GM10266 (cell line): ENCODE measurements at regions not wholly inside any gene's neighbourhood (a gene's known extent, or its start where the extent isn't known, plus 50 kb on each side); places are given as distances from the start of the nearest gene placed in this dataset.

Experiments
- DNase-seq: peaks from one replicate; pipeline ENCODE4 v3.0.0; 2012; ENCODE audit errors: extremely low spot score
- CTCF ChIP-seq: IDR thresholded peaks from 2 replicates; pipeline ENCODE4 v1.5.1; 2012; ENCODE audit warnings: mild to moderate bottlenecking, low read depth; ENCODE audit not compliant: control insufficient read depth, insufficient read depth; ENCODE audit errors: missing control alignments

DNA sequence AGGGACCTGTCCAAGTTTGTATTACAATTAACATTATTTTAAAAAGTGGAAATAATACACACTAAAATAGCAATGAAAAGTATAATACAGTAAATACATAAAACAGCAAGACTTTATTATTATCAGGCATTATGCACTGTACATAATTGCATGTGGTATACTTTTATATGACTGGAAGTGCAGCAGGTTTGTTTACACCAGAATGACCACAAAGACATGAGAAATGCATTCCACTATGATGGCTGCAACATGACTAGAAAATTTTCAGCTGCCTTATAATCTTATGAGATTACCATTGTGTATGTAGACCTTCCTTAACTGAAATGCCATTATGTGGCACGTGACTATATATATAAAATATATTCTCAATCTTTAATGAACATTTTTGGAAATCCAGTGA lies 1699.6 kb downstream of the KCNT2 start:
- TF ChIP-seq CTCF: no peak

GRCh38 chr1:194903524-194903923 lies 1704.7 kb downstream of the KCNT2 start:
- no peak for DNase-seq
- no peak for TF ChIP-seq CTCF

More for the DNA sequence above, 1699.6 kb downstream of the KCNT2 start:
- no peak for DNase-seq

- no peak for TF ChIP-seq CTCF
- no peak for DNase-seq
These were observed 1702.9 kb upstream of the B3GALT2 start for GRCh38 chr1:194889310-194889709.

GRCh38 chr1:194870860-194871259 lies 1684.4 kb upstream of the B3GALT2 start:
- no peak for TF ChIP-seq CTCF
- no peak for DNase-seq

DNA sequence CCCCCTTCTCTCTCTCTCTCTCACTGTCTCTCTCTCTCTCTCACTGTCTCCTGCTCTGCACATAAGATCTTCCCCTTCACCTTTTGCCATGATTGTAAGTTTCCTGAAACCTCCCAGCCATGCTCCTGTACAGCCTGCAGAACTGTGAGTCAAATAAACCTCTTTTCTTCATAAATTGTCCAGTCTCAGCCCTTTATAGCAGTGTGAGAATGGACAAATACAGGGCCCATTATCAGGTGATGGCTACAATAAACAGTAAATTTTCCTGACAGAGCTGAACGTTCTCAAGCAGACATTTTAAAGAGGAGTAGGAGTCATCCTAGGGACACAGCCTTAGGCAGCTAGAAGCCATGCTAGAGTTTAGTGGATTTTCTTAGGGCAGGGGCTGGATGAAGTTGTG lies 1679.7 kb upstream of the B3GALT2 start:
- no peak for DNase-seq
- no peak for TF ChIP-seq CTCF

DNA sequence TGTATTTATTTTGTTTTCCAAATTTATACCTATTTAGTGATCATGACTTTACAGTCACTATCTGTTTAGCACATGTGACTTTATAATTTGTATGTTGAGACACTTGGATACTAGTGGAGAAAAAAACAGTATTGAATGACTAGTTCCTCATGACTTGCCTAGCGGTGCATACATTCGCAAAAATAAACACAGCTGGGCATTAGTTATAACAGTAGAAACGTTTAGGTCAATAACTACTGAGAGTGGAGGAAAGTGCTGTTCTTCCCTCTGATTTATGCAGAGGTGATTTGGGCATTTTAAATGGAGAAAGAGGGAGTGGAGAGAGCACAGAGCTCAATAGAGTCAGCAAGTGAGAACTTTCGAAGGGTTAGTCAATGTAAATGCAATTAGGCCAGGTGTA lies 1679.0 kb upstream of the B3GALT2 start:
- no peak for DNase-seq

GRCh38 chr1:194862129-194862528 lies 1675.7 kb upstream of the B3GALT2 start:
- no peak for TF ChIP-seq CTCF

More for the DNA sequence above, 1679.0 kb upstream of the B3GALT2 start:
- TF ChIP-seq CTCF: no peak

More at GRCh38 chr1:194862129-194862528, 1675.7 kb upstream of the B3GALT2 start:
- no peak for DNase-seq
